HCT116 (cell line): ENCODE measurements at regions not wholly inside any gene's neighbourhood (a gene's known extent, or its start where the extent isn't known, plus 50 kb on each side); places are given as distances from the start of the nearest gene placed in this dataset.

Experiments
- ATAC-seq: fragments of 200-7000 bp; cut with Tn5 transposase; 2 replicates; pipeline ENCODE4 v1.9.1; 2020; ENCODE audit warnings: mild to moderate bottlenecking, moderate library complexity
- BruUV-seq: library from RNA; stranded (reverse); fragments of 400-500 nt; replicated peaks from 2 replicates; lab custom pipeline; 2021; lab: Mats Ljungman, UMichigan
- CTCF ChIA-PET: fragments of 300-600 bp; sonication (Branson Sonifier 250); formaldehyde crosslinking; loops from one replicate; lab custom pipeline; 2021; ENCODE audit warnings: antibody characterized with exemption; lab: Charles Lee
- POLR2A ChIA-PET: fragments of 300-600, 350-600 bp; sonication (Branson Sonifier 250); formaldehyde crosslinking; loops from one replicate; lab custom pipeline; 2021; ENCODE audit warnings: antibody characterized with exemption; lab: Charles Lee
- RAD21 ChIA-PET, 2 experiments: fragments of 300-600 bp; sonication (Branson Sonifier 250); formaldehyde crosslinking; loops; one replicate each; lab custom pipeline; 2023; ENCODE audit warnings: low total read pairs in 2 of 2; ENCODE audit not compliant: uncharacterized antibody in 2 of 2, unreplicated experiment in 2 of 2, low non-redundant PET in 1 of 2; lab: Charles Lee
- DNase-seq: peaks from one replicate; pipeline ENCODE4 v3.0.0-alpha.2; 2010; ENCODE audit warnings: low read depth, low spot score
- H2AFZ ChIP-seq: fragments of 200-600 bp; shearing (Covaris generic), sonication (generic); 2 replicates; pipeline ENCODE4 v1.6.1; 2017; ENCODE audit warnings: low read depth, mixed run types, mixed read lengths, antibody characterized with exemption, low read length; ENCODE audit not compliant: poor library complexity, severe bottlenecking
- H3K27ac ChIP-seq: 2 replicates; pipeline ENCODE4 v1.5.1; 2012; ENCODE audit warnings: low read depth, low read length
- H3K27me3 ChIP-seq: fragments of 200-600 bp; sonication (generic); 2 replicates; pipeline ENCODE4 v1.6.1; 2016; ENCODE audit warnings: mixed run types, low read length, mixed read lengths; ENCODE audit not compliant: insufficient read depth
- H3K36me3 ChIP-seq, 2 experiments: fragments of 200-500 bp in 1 of 2; fragments of 200-600 bp in 1 of 2; sonication (Bioruptor generic) in 1 of 2; sonication (generic) in 1 of 2; 2 replicates each; pipeline versions ENCODE4 v1.5.1 to v1.6.1; 2014 to 2016; ENCODE audit warnings: low read length in 2 of 2, inconsistent platforms in 1 of 2, mixed read lengths in 1 of 2, mixed run types in 1 of 2; ENCODE audit not compliant: insufficient read depth in 2 of 2, control insufficient read depth in 1 of 2
- H3K4me1 ChIP-seq, 2 experiments: fragments of 200-600 bp in 1 of 2; sonication (generic) in 1 of 2; 2 replicates each; pipeline versions ENCODE4 v1.5.1 to v1.6.1; 2012 to 2017; ENCODE audit warnings: low read length in 2 of 2, inconsistent platforms in 1 of 2, mild to moderate bottlenecking in 1 of 2, mixed read lengths in 1 of 2, mixed run types in 1 of 2, moderate library complexity in 1 of 2; ENCODE audit not compliant: insufficient read depth in 2 of 2, control insufficient read depth in 1 of 2
- H3K4me2 ChIP-seq: fragments of 200-600 bp; sonication (generic); 2 replicates; pipeline ENCODE4 v1.6.1; 2017; ENCODE audit warnings: mixed run types, low read length, mixed read lengths
- H3K4me3 ChIP-seq, 2 experiments: fragments of 200-600 bp in 1 of 2; sonication (generic) in 1 of 2; replicated peaks in 1 of 2; 2 replicates each; pipeline ENCODE4 v1.5.1; 2011 to 2016; ENCODE audit warnings: low read length in 2 of 2, control low read depth in 1 of 2, low read depth in 1 of 2, mild to moderate bottlenecking in 1 of 2, mixed read lengths in 1 of 2, mixed run types in 1 of 2
- H3K79me2 ChIP-seq: fragments of 200-600 bp; sonication (generic); 2 replicates; pipeline ENCODE4 v1.6.1; 2017; ENCODE audit warnings: mild to moderate bottlenecking, mixed run types, low read length, moderate library complexity, mixed read lengths; ENCODE audit not compliant: insufficient read depth
- H3K9ac ChIP-seq: fragments of 200-600 bp; sonication (generic); 2 replicates; pipeline ENCODE4 v1.6.1; 2016; ENCODE audit warnings: low read length, mixed read lengths
- H3K9me2 ChIP-seq: fragments of 200-600 bp; sonication (generic), shearing (Covaris generic); 2 replicates; pipeline ENCODE4 v1.6.1; 2017; ENCODE audit warnings: mixed run types, mild to moderate bottlenecking, moderate library complexity; ENCODE audit not compliant: insufficient read depth
- H3K9me3 ChIP-seq, 2 experiments: fragments of 200-500 bp in 1 of 2; fragments of 200-600 bp in 1 of 2; sonication (Bioruptor generic) in 1 of 2; sonication (generic) in 1 of 2; 2 replicates each; pipeline ENCODE4 v1.6.1; 2014 to 2017; ENCODE audit warnings: low read length in 2 of 2, mixed read lengths in 2 of 2, inconsistent platforms in 1 of 2, low read depth in 1 of 2, mild to moderate bottlenecking in 1 of 2, mixed run types in 1 of 2, moderate library complexity in 1 of 2; ENCODE audit not compliant: control insufficient read depth in 1 of 2, insufficient read depth in 1 of 2
- H4K20me1 ChIP-seq: fragments of 200-600 bp; sonication (generic), shearing (Covaris generic); 2 replicates; pipeline ENCODE4 v1.6.1; 2017; ENCODE audit warnings: mixed run types, mild to moderate bottlenecking, moderate library complexity; ENCODE audit not compliant: insufficient read depth
- ELF1 ChIP-seq: IDR thresholded peaks from 2 replicates; pipeline ENCODE4 v1.6.1; 2012; ENCODE audit warnings: low read depth, borderline replicate concordance
- EZH2 ChIP-seq: fragments of 200-600 bp; sonication (generic); IDR thresholded peaks from 2 replicates; pipeline ENCODE4 v1.6.1; 2017; ENCODE audit warnings: antibody characterized with exemption, mixed run types
- EZH2phosphoT487 ChIP-seq: fragments of 200-600 bp; IDR thresholded peaks from 2 replicates; pipeline ENCODE4 v1.6.1; 2018; ENCODE audit warnings: antibody characterized with exemption, borderline replicate concordance
- JUND ChIP-seq: IDR thresholded peaks from 2 replicates; pipeline ENCODE4 v1.6.1; 2012
- MAX ChIP-seq: IDR thresholded peaks from 2 replicates; pipeline ENCODE4 v1.6.1; 2012
- SIN3A ChIP-seq: IDR thresholded peaks from 2 replicates; pipeline ENCODE4 v1.6.1; 2012; ENCODE audit warnings: low read depth
- SP1 ChIP-seq: IDR thresholded peaks from 2 replicates; pipeline ENCODE4 v1.6.1; 2012; ENCODE audit warnings: low read depth
- YY1 ChIP-seq: IDR thresholded peaks from 2 replicates; pipeline ENCODE4 v1.6.1; 2011; ENCODE audit warnings: low read length, low read depth, moderate library complexity, mild to moderate bottlenecking; ENCODE audit not compliant: insufficient replicate concordance; ENCODE audit errors: extremely low read depth
- ZBTB33 ChIP-seq: IDR thresholded peaks from 2 replicates; pipeline ENCODE4 v1.6.1; 2011; ENCODE audit warnings: mild to moderate bottlenecking, low read length, moderate library complexity; ENCODE audit not compliant: insufficient replicate concordance; ENCODE audit errors: extremely low read depth
- intact Hi-C: fragments of 100-400 bp; cut with micrococcal nuclease; formaldehyde crosslinking; loops from 2 replicates; pipeline ENCODE4 v1.10.0; 2022
- TF ChIP-seq, protein P1 (sequence below): IDR thresholded peaks from 2 replicates; pipeline ENCODE4 v1.6.1; 2012; ENCODE audit warnings: low read depth

DNA sequence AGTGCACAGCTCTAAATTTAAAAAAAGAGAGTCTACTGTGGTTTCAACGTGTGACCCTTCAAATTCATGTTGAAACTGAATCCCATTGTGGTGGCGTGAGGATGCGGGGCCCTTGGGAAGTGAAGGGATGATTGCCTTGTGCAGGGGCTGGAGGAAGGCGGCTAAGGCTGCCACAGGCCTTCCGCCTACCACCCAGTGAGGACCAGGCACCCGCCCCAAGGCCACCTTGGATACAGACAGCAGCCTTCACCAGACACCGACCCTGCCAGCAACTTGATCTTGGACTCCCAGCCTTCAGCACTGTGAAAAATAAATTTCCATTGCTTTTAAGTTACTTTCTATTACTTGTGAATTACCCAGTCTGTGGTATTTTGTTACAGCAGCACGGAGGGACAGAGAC, 103.4 kb upstream of the TMEM18 start:
- intact Hi-C loops: no loop called here
- H3K9me3 ChIP-seq: no peaks in the 10 kb centered on the region
- H3K27me3 ChIP-seq: 0 out of 2 replicates have a peak, but pooled peaks cover 5% of the 10 kb centered on the region
- no peak overlapping the region for H2AFZ ChIP-seq
- no peak for TF ChIP-seq YY1
- no peak for TF ChIP-seq SIN3A
- TF ChIP-seq SP1: no peak
- no peak for TF ChIP-seq JUND
- no peak for TF ChIP-seq ZBTB33
- no peak for TF ChIP-seq MAX
- TF ChIP-seq EZH2phosphoT487: no peak
- TF ChIP-seq, protein P1, sequence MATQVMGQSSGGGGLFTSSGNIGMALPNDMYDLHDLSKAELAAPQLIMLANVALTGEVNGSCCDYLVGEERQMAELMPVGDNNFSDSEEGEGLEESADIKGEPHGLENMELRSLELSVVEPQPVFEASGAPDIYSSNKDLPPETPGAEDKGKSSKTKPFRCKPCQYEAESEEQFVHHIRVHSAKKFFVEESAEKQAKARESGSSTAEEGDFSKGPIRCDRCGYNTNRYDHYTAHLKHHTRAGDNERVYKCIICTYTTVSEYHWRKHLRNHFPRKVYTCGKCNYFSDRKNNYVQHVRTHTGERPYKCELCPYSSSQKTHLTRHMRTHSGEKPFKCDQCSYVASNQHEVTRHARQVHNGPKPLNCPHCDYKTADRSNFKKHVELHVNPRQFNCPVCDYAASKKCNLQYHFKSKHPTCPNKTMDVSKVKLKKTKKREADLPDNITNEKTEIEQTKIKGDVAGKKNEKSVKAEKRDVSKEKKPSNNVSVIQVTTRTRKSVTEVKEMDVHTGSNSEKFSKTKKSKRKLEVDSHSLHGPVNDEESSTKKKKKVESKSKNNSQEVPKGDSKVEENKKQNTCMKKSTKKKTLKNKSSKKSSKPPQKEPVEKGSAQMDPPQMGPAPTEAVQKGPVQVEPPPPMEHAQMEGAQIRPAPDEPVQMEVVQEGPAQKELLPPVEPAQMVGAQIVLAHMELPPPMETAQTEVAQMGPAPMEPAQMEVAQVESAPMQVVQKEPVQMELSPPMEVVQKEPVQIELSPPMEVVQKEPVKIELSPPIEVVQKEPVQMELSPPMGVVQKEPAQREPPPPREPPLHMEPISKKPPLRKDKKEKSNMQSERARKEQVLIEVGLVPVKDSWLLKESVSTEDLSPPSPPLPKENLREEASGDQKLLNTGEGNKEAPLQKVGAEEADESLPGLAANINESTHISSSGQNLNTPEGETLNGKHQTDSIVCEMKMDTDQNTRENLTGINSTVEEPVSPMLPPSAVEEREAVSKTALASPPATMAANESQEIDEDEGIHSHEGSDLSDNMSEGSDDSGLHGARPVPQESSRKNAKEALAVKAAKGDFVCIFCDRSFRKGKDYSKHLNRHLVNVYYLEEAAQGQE: no peak
- no peak for TF ChIP-seq EZH2
- no peak for TF ChIP-seq ELF1
- POLR2A ChIA-PET: no interaction called here
- CTCF ChIA-PET: no interaction called here
- H3K36me3 ChIP-seq: no peaks in the 10 kb centered on the region
- no peaks in the 10 kb centered on the region for H3K79me2 ChIP-seq
- H3K4me3 ChIP-seq: no peak overlapping the region
- no peaks in the 10 kb centered on the region for H4K20me1 ChIP-seq
- H3K9me2 ChIP-seq: no peaks in the 10 kb centered on the region
- H3K9ac ChIP-seq: no peak overlapping the region
- RAD21 ChIA-PET: no interaction called here
- no peaks in the 10 kb centered on the region for H3K4me1 ChIP-seq
- no TSS peak for BruUV-seq
- no peak overlapping the region for H3K4me2 ChIP-seq
- DNase-seq (no peak), ATAC-seq (no peak)
- H3K27ac ChIP-seq: no peak overlapping the region
